Ishikawa (cell line): ENCODE measurements at regions not wholly inside any gene's neighbourhood (a gene's known extent, or its start where the extent isn't known, plus 50 kb on each side); places are given as distances from the start of the nearest gene placed in this dataset.

Experiments used
- CEBPB ChIP-seq: IDR thresholded peaks from 2 replicates; pipeline ENCODE4 v1.6.1; 2012
- CREB1 ChIP-seq: IDR thresholded peaks from 2 replicates; pipeline ENCODE4 v1.6.1; 2012; ENCODE audit warnings: low read depth
- EGR1 ChIP-seq: IDR thresholded peaks from 2 replicates; pipeline ENCODE4 v1.6.1; 2012
- EP300 ChIP-seq: IDR thresholded peaks from 2 replicates; pipeline ENCODE4 v1.6.1; 2012; ENCODE audit warnings: borderline replicate concordance
- FOXM1 ChIP-seq: IDR thresholded peaks from 2 replicates; pipeline ENCODE4 v1.6.1; 2012; ENCODE audit warnings: low read depth, borderline replicate concordance
- MAX ChIP-seq: IDR thresholded peaks from 2 replicates; pipeline ENCODE4 v1.6.1; 2012
- NFIC ChIP-seq: IDR thresholded peaks from 2 replicates; pipeline ENCODE4 v1.6.1; 2012
- RAD21 ChIP-seq: IDR thresholded peaks from 2 replicates; pipeline ENCODE4 v1.6.1; 2012; ENCODE audit warnings: low read depth
- TAF1 ChIP-seq: IDR thresholded peaks from 2 replicates; pipeline ENCODE4 v1.6.1; 2012; ENCODE audit warnings: low read depth, mild to moderate bottlenecking
- TCF12 ChIP-seq: IDR thresholded peaks from 2 replicates; pipeline ENCODE4 v1.6.1; 2012; ENCODE audit warnings: low read depth
- TEAD4 ChIP-seq: IDR thresholded peaks from 2 replicates; pipeline ENCODE4 v1.6.1; 2012
- USF1 ChIP-seq: IDR thresholded peaks from 2 replicates; pipeline ENCODE4 v1.6.1; 2012
- YY1 ChIP-seq: IDR thresholded peaks from 2 replicates; pipeline ENCODE4 v1.6.1; 2012; ENCODE audit warnings: low read depth
- ZBTB7A ChIP-seq: IDR thresholded peaks from 2 replicates; pipeline ENCODE4 v1.6.1; 2012; ENCODE audit warnings: low read depth
- TF ChIP-seq, protein P1 (sequence below): IDR thresholded peaks from 2 replicates; pipeline ENCODE4 v1.6.1; 2012; ENCODE audit warnings: low read depth, mild to moderate bottlenecking

DNA sequence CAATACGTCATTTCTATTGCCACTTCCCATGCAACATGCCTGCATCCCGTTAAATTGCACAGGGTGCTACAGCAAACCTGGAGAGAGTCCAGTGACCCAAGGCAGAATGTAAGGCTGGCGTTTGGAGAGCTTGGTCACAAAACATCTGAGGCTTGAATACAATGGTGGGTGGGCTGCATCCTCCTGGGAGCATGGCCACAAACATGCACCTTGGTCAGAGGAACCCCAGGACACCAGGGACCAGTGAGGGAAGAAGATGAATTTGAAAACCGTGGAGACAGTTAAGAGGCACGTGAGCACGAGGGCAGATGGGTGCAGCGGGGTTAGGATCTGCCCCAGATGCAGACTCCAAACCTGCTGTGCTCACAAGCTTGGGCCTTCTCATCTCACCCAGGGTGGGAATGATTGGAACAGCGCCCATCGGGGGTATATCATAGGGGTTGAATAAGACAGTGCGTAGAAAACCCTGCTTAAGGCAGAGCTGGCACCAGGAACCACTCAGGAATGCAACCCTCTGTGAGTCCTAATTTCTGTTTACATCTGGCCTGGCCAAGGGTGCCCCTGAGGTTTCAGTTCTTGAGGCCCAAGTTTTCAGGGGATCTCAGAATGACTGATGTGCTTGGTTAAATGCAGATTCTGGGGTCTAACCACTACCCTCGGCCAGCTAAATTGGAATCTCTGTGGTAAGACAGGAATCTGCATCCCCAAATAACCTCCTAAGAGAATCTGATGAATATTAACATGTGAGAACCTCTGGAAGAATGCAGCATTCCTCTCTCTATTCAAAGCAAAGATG is 97.2 kb downstream of the ARL4C start:
- no peak for TF ChIP-seq USF1
- no peak for TF ChIP-seq ZBTB7A
- no peak for TF ChIP-seq MAX
- no peak for TF ChIP-seq RAD21
- no peak for TF ChIP-seq TCF12
- no peak for TF ChIP-seq TEAD4
- TF ChIP-seq EGR1: no peak
- TF ChIP-seq YY1: no peak
- TF ChIP-seq, protein P1, sequence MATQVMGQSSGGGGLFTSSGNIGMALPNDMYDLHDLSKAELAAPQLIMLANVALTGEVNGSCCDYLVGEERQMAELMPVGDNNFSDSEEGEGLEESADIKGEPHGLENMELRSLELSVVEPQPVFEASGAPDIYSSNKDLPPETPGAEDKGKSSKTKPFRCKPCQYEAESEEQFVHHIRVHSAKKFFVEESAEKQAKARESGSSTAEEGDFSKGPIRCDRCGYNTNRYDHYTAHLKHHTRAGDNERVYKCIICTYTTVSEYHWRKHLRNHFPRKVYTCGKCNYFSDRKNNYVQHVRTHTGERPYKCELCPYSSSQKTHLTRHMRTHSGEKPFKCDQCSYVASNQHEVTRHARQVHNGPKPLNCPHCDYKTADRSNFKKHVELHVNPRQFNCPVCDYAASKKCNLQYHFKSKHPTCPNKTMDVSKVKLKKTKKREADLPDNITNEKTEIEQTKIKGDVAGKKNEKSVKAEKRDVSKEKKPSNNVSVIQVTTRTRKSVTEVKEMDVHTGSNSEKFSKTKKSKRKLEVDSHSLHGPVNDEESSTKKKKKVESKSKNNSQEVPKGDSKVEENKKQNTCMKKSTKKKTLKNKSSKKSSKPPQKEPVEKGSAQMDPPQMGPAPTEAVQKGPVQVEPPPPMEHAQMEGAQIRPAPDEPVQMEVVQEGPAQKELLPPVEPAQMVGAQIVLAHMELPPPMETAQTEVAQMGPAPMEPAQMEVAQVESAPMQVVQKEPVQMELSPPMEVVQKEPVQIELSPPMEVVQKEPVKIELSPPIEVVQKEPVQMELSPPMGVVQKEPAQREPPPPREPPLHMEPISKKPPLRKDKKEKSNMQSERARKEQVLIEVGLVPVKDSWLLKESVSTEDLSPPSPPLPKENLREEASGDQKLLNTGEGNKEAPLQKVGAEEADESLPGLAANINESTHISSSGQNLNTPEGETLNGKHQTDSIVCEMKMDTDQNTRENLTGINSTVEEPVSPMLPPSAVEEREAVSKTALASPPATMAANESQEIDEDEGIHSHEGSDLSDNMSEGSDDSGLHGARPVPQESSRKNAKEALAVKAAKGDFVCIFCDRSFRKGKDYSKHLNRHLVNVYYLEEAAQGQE: no peak
- no peak for TF ChIP-seq CEBPB
- TF ChIP-seq FOXM1: no peak
- TF ChIP-seq TAF1: no peak

- TF ChIP-seq USF1: no peak
- no peak for TF ChIP-seq ZBTB7A
- TF ChIP-seq TCF12: no peak
- TF ChIP-seq, protein P1: no peak
- TF ChIP-seq CREB1: no peak
Measured at GRCh38 chr2:234398531-234398930, 98.3 kb downstream of the ARL4C start.

- TF ChIP-seq ZBTB7A: no peak
- no peak for TF ChIP-seq CEBPB
- no peak for TF ChIP-seq YY1
- no peak for TF ChIP-seq EGR1
Measured at GRCh38 chr2:234395891-234396420, 100.9 kb downstream of the ARL4C start.

GRCh38 chr2:234394450-234394849 is 102.4 kb downstream of the ARL4C start:
- TF ChIP-seq TAF1 (no peak), RAD21 (no peak), FOXM1 (no peak), TCF12 (no peak), CREB1 (no peak), EP300 (no peak), NFIC (no peak), CEBPB (no peak), ZBTB7A (no peak), EGR1 (no peak)
- TF ChIP-seq, protein P1: no peak

DNA sequence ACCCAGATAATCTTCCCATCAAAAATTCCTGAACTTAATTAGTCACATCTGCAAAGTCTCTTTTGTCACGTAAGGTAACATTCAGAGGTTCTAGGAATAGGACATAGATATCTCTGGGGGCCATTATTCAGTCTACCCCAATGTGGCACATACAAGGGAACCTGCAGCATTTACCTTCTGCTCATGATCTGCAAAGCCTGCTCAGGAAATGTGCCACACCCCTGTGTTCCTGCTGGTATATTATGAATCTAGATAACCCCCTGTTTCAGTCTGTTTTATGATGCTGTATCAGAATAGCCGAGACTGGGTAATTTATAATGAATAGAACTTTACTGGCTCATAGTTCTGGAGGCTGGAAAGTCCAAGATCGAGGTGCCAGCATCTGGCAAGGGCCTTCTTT is 103.5 kb downstream of the ARL4C start:
- TF ChIP-seq TCF12 (no peak), FOXM1 (no peak), TAF1 (no peak), NFIC (no peak), EP300 (no peak), USF1 (no peak), TEAD4 (no peak)
